ENCODE measurements at regions not wholly inside any gene's neighbourhood (a gene's known extent, or its start where the extent isn't known, plus 50 kb on each side); places are given as distances from the start of the nearest gene placed in this dataset.

DNA sequence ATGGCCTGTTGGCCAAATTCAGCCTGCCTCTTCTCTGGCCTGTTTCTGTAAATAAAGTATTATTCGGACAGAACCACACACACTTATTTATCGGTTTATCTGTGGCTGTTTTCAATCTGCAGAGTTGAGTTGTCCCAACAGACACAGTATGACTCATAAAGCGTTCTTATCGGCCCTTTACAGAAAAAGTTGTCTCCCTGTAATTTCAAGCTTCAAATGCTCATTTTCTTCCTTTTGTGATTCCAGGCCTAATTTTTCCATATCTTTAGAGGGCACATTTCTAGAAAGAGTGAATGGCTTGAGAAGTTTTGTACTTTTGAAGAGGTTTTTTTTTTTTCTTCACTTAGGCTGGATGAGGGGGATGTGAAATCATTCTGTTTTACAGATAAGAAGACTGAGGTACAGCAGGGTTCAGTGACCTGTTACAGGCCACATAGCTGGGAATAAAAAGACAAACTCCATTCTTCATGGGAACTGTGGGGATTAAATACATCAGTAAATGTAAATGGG, 440.9 kb downstream of the TSHZ3 start:
- TF ChIP-seq, protein P1, sequence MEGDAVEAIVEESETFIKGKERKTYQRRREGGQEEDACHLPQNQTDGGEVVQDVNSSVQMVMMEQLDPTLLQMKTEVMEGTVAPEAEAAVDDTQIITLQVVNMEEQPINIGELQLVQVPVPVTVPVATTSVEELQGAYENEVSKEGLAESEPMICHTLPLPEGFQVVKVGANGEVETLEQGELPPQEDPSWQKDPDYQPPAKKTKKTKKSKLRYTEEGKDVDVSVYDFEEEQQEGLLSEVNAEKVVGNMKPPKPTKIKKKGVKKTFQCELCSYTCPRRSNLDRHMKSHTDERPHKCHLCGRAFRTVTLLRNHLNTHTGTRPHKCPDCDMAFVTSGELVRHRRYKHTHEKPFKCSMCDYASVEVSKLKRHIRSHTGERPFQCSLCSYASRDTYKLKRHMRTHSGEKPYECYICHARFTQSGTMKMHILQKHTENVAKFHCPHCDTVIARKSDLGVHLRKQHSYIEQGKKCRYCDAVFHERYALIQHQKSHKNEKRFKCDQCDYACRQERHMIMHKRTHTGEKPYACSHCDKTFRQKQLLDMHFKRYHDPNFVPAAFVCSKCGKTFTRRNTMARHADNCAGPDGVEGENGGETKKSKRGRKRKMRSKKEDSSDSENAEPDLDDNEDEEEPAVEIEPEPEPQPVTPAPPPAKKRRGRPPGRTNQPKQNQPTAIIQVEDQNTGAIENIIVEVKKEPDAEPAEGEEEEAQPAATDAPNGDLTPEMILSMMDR (IDR thresholded peaks at IDR 0.05; ENCODE audit: insufficient read depth, low read depth, low read length): no peak
- H3K4me3 ChIP-seq (ENCODE audit: low read depth, low read length): no peak overlapping the region
- DNase-seq (ENCODE audit: low read depth): no peak
- POLR2A ChIA-PET: no interaction called here
- no peaks in the 10 kb centered on the region for H3K36me3 ChIP-seq (ENCODE audit: control insufficient read depth, insufficient read depth, low read length)
- no peaks in the 10 kb centered on the region for H3K27me3 ChIP-seq (ENCODE audit: control insufficient read depth, insufficient read depth, low read length)
- CTCF ChIA-PET: interaction anchor here (0.6 kb wide), 1 partner anchor 129 kb away, joined by 3 read pairs; no protein-coding TSS in a partner anchor

- CTCF ChIA-PET: no interaction called here
Observed at GRCh38 chr19:30906871-30907270, 442.4 kb downstream of the TSHZ3 start.

GRCh38 chr19:30900051-30900450, 449.2 kb downstream of the TSHZ3 start:
- ChIA-PET CTCF (no interaction called here), POLR2A (no interaction called here)
- Histone ChIP-seq H3K27me3 (ENCODE audit: control insufficient read depth, insufficient read depth, low read length) (no peaks in the 10 kb centered on the region), H3K4me3 (ENCODE audit: low read depth, low read length) (no peak overlapping the region), H3K36me3 (ENCODE audit: control insufficient read depth, insufficient read depth, low read length) (no peaks in the 10 kb centered on the region)
- TF ChIP-seq, protein P1 (IDR thresholded peaks at IDR 0.05; ENCODE audit: insufficient read depth, low read depth, low read length): no peak
- DNase-seq (ENCODE audit: low read depth): no peak

More at GRCh38 chr19:30906871-30907270, 442.4 kb downstream of the TSHZ3 start:
- Histone ChIP-seq H3K36me3 (ENCODE audit: control insufficient read depth, insufficient read depth, low read length) (no peaks in the 10 kb centered on the region), H3K27me3 (ENCODE audit: control insufficient read depth, insufficient read depth, low read length) (no peaks in the 10 kb centered on the region), H3K4me3 (ENCODE audit: low read depth, low read length) (no peak overlapping the region)
- TF ChIP-seq, protein P1 (IDR thresholded peaks at IDR 0.05; ENCODE audit: insufficient read depth, low read depth, low read length): no peak
- POLR2A ChIA-PET: no interaction called here
- no peak for DNase-seq (ENCODE audit: low read depth)

GRCh38 chr19:30898353-30899103, 450.7 kb downstream of the TSHZ3 start:
- no peaks in the 10 kb centered on the region for H3K36me3 ChIP-seq (ENCODE audit: control insufficient read depth, insufficient read depth, low read length)
- ChIA-PET CTCF (no interaction called here), POLR2A (no interaction called here)
- H3K27me3 ChIP-seq (ENCODE audit: control insufficient read depth, insufficient read depth, low read length): no peaks in the 10 kb centered on the region
- TF ChIP-seq, protein P1 (IDR thresholded peaks at IDR 0.05; ENCODE audit: insufficient read depth, low read depth, low read length): no peak
- no peak for DNase-seq (ENCODE audit: low read depth)
- no peak overlapping the region for H3K4me3 ChIP-seq (ENCODE audit: low read depth, low read length)

GRCh38 chr19:30897553-30897952, 451.7 kb downstream of the TSHZ3 start:
- ChIA-PET POLR2A (no interaction called here), CTCF (no interaction called here)
- Histone ChIP-seq H3K36me3 (ENCODE audit: control insufficient read depth, insufficient read depth, low read length) (no peaks in the 10 kb centered on the region), H3K27me3 (ENCODE audit: control insufficient read depth, insufficient read depth, low read length) (no peaks in the 10 kb centered on the region), H3K4me3 (ENCODE audit: low read depth, low read length) (no peak overlapping the region)
- no peak for DNase-seq (ENCODE audit: low read depth)
- TF ChIP-seq, protein P1 (IDR thresholded peaks at IDR 0.05; ENCODE audit: insufficient read depth, low read depth, low read length): no peak
